B cell (primary cell): ENCODE measurements at regions not wholly inside any gene's neighbourhood (a gene's known extent, or its start where the extent isn't known, plus 50 kb on each side); places are given as distances from the start of the nearest gene placed in this dataset.
"Not testable (repeated sequence)": the region's sequence is repeated elsewhere in the genome, so short reads cannot be mapped to it uniquely, and the experiment has no call there.

Experiments used
- ATAC-seq: fragments of 200-7000 bp; cut with Tn5 transposase; one replicate; pipeline ENCODE4 v1.10.0; 2021; ENCODE audit warnings: low read depth, mild to moderate bottlenecking, moderate number of reproducible peaks, moderate library complexity
- CTCF ChIA-PET: fragments of 350-600 bp; sonication (Branson Sonifier 250); formaldehyde crosslinking; loops from one replicate; lab custom pipeline; 2021; ENCODE audit warnings: antibody characterized with exemption, inconsistent platforms; lab: Charles Lee
- POLR2A ChIA-PET: fragments of 350-600 bp; sonication (Branson Sonifier 250); formaldehyde crosslinking; loops from one replicate; lab custom pipeline; 2021; ENCODE audit warnings: antibody characterized with exemption; lab: Charles Lee
- DNase-seq: peaks from one replicate; pipeline ENCODE4 v3.0.0; 2013
- H2AFZ ChIP-seq: 2 replicates; pipeline ENCODE4 v1.6.1; 2012; ENCODE audit warnings: mild to moderate bottlenecking, low read depth, low read length; ENCODE audit not compliant: insufficient read depth, poor library complexity, severe bottlenecking
- H3K27ac ChIP-seq, 2 donors: 1 replicate in 1 of 2; 2 replicates in 1 of 2; pipeline ENCODE4 v1.5.1; 2012 to 2013; ENCODE audit warnings: low read length in 2 of 2, mild to moderate bottlenecking in 2 of 2, moderate library complexity in 1 of 2
- H3K27me3 ChIP-seq, 4 experiments: fragments of 200-600 bp in 1 of 4; sonication (generic) in 1 of 4; replicated peaks in 1 of 4; 1 replicate in 2 of 4; 2 replicates in 2 of 4; pipeline versions ENCODE4 v1.6.1 to v1.7.0; 2013 to 2016; ENCODE audit warnings: low read length in 3 of 4, mild to moderate bottlenecking in 2 of 4, mixed read lengths in 1 of 4, moderate library complexity in 1 of 4; ENCODE audit not compliant: insufficient read depth in 4 of 4, control insufficient read depth in 3 of 4; ENCODE audit errors: control extremely low read depth in 1 of 4
- H3K36me3 ChIP-seq, 2 experiments: replicated peaks in 1 of 2; 1 replicate in 1 of 2; 2 replicates in 1 of 2; pipeline versions ENCODE4 v1.6.1 to v1.7.1; 2013; ENCODE audit warnings: low read length in 1 of 2; ENCODE audit not compliant: insufficient read depth in 2 of 2, control insufficient read depth in 1 of 2; ENCODE audit errors: control extremely low read depth in 1 of 2, extremely low read depth in 1 of 2
- H3K4me1 ChIP-seq, 2 donors: fragments of 200-600 bp in 1 of 2; sonication (generic) in 1 of 2; 1 replicate in 1 of 2; 2 replicates in 1 of 2; pipeline versions ENCODE4 v1.5.1 to v1.6.1; 2013 to 2017; ENCODE audit warnings: low read length in 2 of 2; ENCODE audit not compliant: control insufficient read depth in 2 of 2, insufficient read depth in 2 of 2
- H3K4me2 ChIP-seq: replicated peaks from 2 replicates; pipeline ENCODE3; 2012; ENCODE audit warnings: mild to moderate bottlenecking, low read depth, low read length; ENCODE audit not compliant: poor library complexity, severe bottlenecking
- H3K4me3 ChIP-seq, 5 experiments: fragments of 200-600 bp in 1 of 5; sonication (generic) in 1 of 5; 1 replicate in 3 of 5; 2 replicates in 2 of 5; pipeline versions ENCODE4 v1.5.1 to v1.7.0; 2011 to 2016; ENCODE audit warnings: low read length in 4 of 5, mild to moderate bottlenecking in 4 of 5, low read depth in 2 of 5, control low read depth in 1 of 5, moderate library complexity in 1 of 5; ENCODE audit not compliant: insufficient read depth in 1 of 5; ENCODE audit errors: control extremely low read depth in 1 of 5, extremely low read depth in 1 of 5
- H3K79me2 ChIP-seq: fragments of 200-600 bp; sonication (generic); one replicate; pipeline ENCODE4 v1.6.0; 2016; ENCODE audit warnings: low read length; ENCODE audit not compliant: control insufficient read depth, insufficient read depth
- H3K9ac ChIP-seq: fragments of 200-600 bp; sonication (generic); 2 replicates; pipeline ENCODE4 v1.6.1; 2017; ENCODE audit warnings: mild to moderate bottlenecking, low read length, moderate library complexity
- H3K9me3 ChIP-seq, 3 donors: one replicate each; pipeline versions ENCODE4 v1.6.1 to v1.7.1; 2013; ENCODE audit warnings: low read length in 2 of 3; ENCODE audit not compliant: control insufficient read depth in 2 of 3, insufficient read depth in 1 of 3; ENCODE audit errors: control extremely low read depth in 1 of 3
- H4K20me1 ChIP-seq: 2 replicates; pipeline ENCODE4 v1.6.0; 2012; ENCODE audit warnings: mild to moderate bottlenecking, low read length; ENCODE audit not compliant: insufficient read depth, control insufficient read depth, poor library complexity, severe bottlenecking
- H3K27ac Mint-ChIP-seq: one replicate; pipeline ENCODE4 v1.8.0; 2021; ENCODE audit warnings: mixed read lengths
- H3K27me3 Mint-ChIP-seq: one replicate; pipeline ENCODE4 v1.8.0; 2021; ENCODE audit warnings: mixed read lengths
- H3K4me1 Mint-ChIP-seq: one replicate; pipeline ENCODE4 v1.8.0; 2021; ENCODE audit warnings: mixed read lengths
- H3K4me3 Mint-ChIP-seq: one replicate; pipeline ENCODE4 v1.8.0; 2021; ENCODE audit warnings: mixed read lengths
- H3K9me3 Mint-ChIP-seq: one replicate; pipeline ENCODE4 v1.8.0; 2022; ENCODE audit warnings: mixed read lengths; ENCODE audit not compliant: insufficient read depth
- EZH2 ChIP-seq: IDR thresholded peaks from 2 replicates; pipeline ENCODE4 v1.6.1; 2012; ENCODE audit warnings: borderline replicate concordance, low read depth, mild to moderate bottlenecking, moderate library complexity, low read length; ENCODE audit not compliant: insufficient read depth, poor library complexity, severe bottlenecking
- WGBS: methylation state at CpG from one replicate; pipeline ENCODE4 v1.1.5; 2013; ENCODE audit warnings: missing lambda C conversion rate; ENCODE audit not compliant: insufficient coverage; 5-methylcytosine and 5-hydroxymethylcytosine counted together
- intact Hi-C: fragments of 100-400 bp; cut with micrococcal nuclease; formaldehyde crosslinking; loops from one replicate; pipeline ENCODE4 v1.10.0; 2022
- TF ChIP-seq, protein P1 (sequence below): fragments of 200-600 bp; IDR thresholded peaks from one replicate; pipeline ENCODE4 v1.8.0; 2022; ENCODE audit warnings: antibody characterized with exemption, mild to moderate bottlenecking

DNA sequence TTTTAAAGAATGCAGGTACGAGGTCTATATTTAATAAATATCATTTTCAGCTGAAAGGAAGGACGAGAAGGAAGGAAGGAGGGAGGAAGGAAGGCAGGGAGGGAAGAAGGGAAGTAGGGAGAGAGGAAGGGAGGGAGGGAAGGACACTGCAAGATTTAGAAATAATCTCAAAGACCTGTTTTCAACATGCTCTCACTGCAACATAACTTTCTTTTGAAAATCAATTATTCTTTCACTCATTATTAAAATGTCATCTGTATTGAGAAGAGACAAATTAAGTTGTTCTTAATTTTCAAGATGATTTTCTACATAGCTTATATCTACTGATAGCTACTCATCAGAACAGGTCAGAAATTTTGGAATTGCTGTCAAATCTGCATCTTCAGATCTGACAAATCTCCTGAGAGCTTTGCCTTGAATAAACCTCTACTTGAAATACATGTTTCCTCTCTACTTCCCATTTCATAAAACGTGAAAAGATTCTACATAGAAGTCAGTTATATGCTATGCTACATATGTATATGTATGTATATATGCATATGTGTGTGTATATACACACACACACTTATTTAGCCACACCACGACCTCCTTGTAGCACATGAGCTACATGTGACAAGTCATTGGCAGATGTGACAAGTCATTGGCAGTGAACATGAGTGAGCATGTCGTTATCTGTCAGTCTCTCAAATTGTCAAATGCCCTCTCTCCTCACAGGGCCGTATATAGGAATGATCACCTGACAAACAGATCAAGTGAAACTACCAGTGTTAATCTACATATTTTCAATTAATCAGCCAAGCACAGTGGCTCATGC is 241.6 kb downstream of the LY86 start:
- H3K27ac Mint-ChIP-seq, result no peak overlapping the region
- POLR2A ChIA-PET, result interaction anchor here (0.6 kb wide), 1 partner anchor 128 kb away, joined by 3 read pairs; no protein-coding TSS in a partner anchor

DNA sequence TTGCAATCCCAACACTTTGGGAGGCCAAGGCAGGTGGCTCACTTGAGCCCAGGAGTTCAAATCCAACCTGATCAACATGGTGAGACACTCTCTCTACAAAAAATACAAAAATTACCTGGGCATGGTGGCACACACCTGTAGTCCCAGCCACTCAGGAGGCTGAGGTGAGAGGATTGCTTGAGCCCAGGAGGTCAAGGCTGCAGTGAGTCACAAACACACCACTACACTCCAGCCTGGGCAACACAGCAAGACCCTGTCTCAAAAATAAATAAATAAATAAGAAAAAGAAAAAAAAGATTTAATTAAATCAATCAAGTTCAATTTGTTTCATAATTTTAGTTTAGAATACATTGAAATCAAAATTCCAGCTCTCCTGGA is 242.2 kb downstream of the LY86 start:
- CTCF ChIA-PET, intact Hi-C loops, H3K27ac Mint-ChIP-seq, H3K27me3 ChIP-seq, H3K36me3 ChIP-seq, H2AFZ ChIP-seq, H4K20me1 ChIP-seq, H3K9ac ChIP-seq, H3K27ac ChIP-seq, ATAC-seq, DNase-seq, H3K4me2 ChIP-seq, H3K4me3 Mint-ChIP-seq, H3K79me2 ChIP-seq, H3K9me3 Mint-ChIP-seq, H3K4me3 ChIP-seq, H3K9me3 ChIP-seq: not testable (repeated sequence)
- Mint-ChIP-seq H3K27me3 (peaks cover 23% of the 10 kb centered on the region), H3K4me1 (peaks cover 11% of the 10 kb centered on the region)
- POLR2A ChIA-PET, result interaction anchor here (0.6 kb wide), 1 partner anchor 128 kb away, joined by 3 read pairs; no protein-coding TSS in a partner anchor
- H3K4me1 ChIP-seq, result peaks cover 8 to 10% of the 10 kb centered on the region in 2 donors

More for the DNA sequence above, 241.6 kb downstream of the LY86 start:
- Mint-ChIP-seq H3K27me3 (peaks cover 23% of the 10 kb centered on the region), H3K4me3 (no peak overlapping the region), H3K9me3 (no peaks in the 10 kb centered on the region), H3K4me1 (peaks cover 12% of the 10 kb centered on the region)
- no peak for DNase-seq
- CTCF ChIA-PET, result interaction anchor here (1.4 kb wide), 1 partner anchor 153 kb away, joined by 3 read pairs; no protein-coding TSS in a partner anchor
- H3K79me2 ChIP-seq, result no peaks in the 10 kb centered on the region
- intact Hi-C loops, result no loop called here
- no peak overlapping the region for H3K4me3 ChIP-seq
- H3K36me3 ChIP-seq, result no peaks in the 10 kb centered on the region
- 87% methylated on average over 3 of the region's 6 CpGs for WGBS
- H4K20me1 ChIP-seq, result no peaks in the 10 kb centered on the region
- no peak overlapping the region for H3K9ac ChIP-seq
- peaks cover 0 to 3% (median 0%) of the 10 kb centered on the region in 3 donors for H3K9me3 ChIP-seq
- peaks cover 8 to 10% of the 10 kb centered on the region in 2 donors for H3K4me1 ChIP-seq
- no peak for ATAC-seq
- no peak overlapping the region for H2AFZ ChIP-seq
- no peak for TF ChIP-seq EZH2
- TF ChIP-seq, protein P1, sequence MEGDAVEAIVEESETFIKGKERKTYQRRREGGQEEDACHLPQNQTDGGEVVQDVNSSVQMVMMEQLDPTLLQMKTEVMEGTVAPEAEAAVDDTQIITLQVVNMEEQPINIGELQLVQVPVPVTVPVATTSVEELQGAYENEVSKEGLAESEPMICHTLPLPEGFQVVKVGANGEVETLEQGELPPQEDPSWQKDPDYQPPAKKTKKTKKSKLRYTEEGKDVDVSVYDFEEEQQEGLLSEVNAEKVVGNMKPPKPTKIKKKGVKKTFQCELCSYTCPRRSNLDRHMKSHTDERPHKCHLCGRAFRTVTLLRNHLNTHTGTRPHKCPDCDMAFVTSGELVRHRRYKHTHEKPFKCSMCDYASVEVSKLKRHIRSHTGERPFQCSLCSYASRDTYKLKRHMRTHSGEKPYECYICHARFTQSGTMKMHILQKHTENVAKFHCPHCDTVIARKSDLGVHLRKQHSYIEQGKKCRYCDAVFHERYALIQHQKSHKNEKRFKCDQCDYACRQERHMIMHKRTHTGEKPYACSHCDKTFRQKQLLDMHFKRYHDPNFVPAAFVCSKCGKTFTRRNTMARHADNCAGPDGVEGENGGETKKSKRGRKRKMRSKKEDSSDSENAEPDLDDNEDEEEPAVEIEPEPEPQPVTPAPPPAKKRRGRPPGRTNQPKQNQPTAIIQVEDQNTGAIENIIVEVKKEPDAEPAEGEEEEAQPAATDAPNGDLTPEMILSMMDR, result no peak
- peaks cover 0 to 4% (median 0%) of the 10 kb centered on the region in 4 experiments for H3K27me3 ChIP-seq
- H3K4me2 ChIP-seq, result no peak overlapping the region
- H3K27ac ChIP-seq, result no peak overlapping the region
